ENCODE measurements at regions not wholly inside any gene's neighbourhood (a gene's known extent, or its start where the extent isn't known, plus 50 kb on each side); places are given as distances from the start of the nearest gene placed in this dataset.

GRCh38 chr18:76589316-76589715 lies 94.3 kb upstream of the ZNF516 start:
- Mint-ChIP-seq H3K27me3 (ENCODE audit: low read depth) (peaks cover 8% of the 10 kb centered on the region), H3K9me3 (no peaks in the 10 kb centered on the region), H3K36me3 (ENCODE audit: insufficient read depth in 1 of 3, low read depth in 3 of 3) (no peaks in the 10 kb centered on the region), H3K27ac (no peak overlapping the region), H3K4me3 (peak overlapping the region in 1 of 2 experiments; percentile 58; a peak in 2 of 5 replicates), H3K4me1 (peaks cover 26 to 30% of the 10 kb centered on the region in 2 experiments)
- Histone ChIP-seq H4K91ac (ENCODE audit: insufficient read length, low read depth, low read length) (no peak overlapping the region), H3K79me2 (ENCODE audit: insufficient read depth, low read length) (no peaks in the 10 kb centered on the region), H2BK15ac (ENCODE audit: low read depth, low read length) (no peak overlapping the region), H3K9ac (ENCODE audit: extremely low read depth, insufficient read length, low read length) (peak overlapping the region; percentile 4), H3K4me1 (ENCODE audit: insufficient read depth, low read length) (no peaks in the 10 kb centered on the region; the same call in 1 of the 2 replicates), H2BK5ac (ENCODE audit: insufficient read length, low read length) (no peak overlapping the region), H3K9me3 (ENCODE audit: control insufficient read depth, low read depth, low read length) (no peaks in the 10 kb centered on the region), H3K79me1 (ENCODE audit: insufficient read depth, low read depth, low read length, poor library complexity, severe bottlenecking) (no peaks in the 10 kb centered on the region), H3K4me2 (ENCODE audit: insufficient read depth, insufficient read length, low read length) (peak overlapping the region; percentile 78), H2AFZ (ENCODE audit: low read length) (no peak overlapping the region), H3K18ac (ENCODE audit: insufficient read length, low read depth, low read length) (no peak overlapping the region), H2BK12ac (ENCODE audit: insufficient read length, low read depth, low read length) (no peak overlapping the region), H3K56ac (ENCODE audit: insufficient read length, low read depth, low read length) (no peak overlapping the region), H3K27ac (ENCODE audit: insufficient read length, low read depth, low read length) (no peak overlapping the region), H3K4ac (ENCODE audit: low read depth, low read length) (no peak overlapping the region), H2BK20ac (ENCODE audit: low read depth, low read length, poor library complexity, severe bottlenecking) (no peak overlapping the region), H3T11ph (ENCODE audit: low read length) (no peak overlapping the region), H2AK5ac (ENCODE audit: insufficient read length, low read length) (no peak overlapping the region), H3K23me2 (ENCODE audit: insufficient read length, low read depth, low read length, poor library complexity, severe bottlenecking) (peaks cover 5% of the 10 kb centered on the region), H2BK120ac (ENCODE audit: low read depth, low read length, poor library complexity, severe bottlenecking) (no peak overlapping the region), H4K8ac (replicated peaks; ENCODE audit: insufficient read length, low read depth, low read length) (no peak overlapping the region), H3K14ac (ENCODE audit: insufficient read depth, low read length) (no peak overlapping the region), H4K5ac (ENCODE audit: insufficient read length, low read depth, low read length) (no peak overlapping the region), H4K20me1 (ENCODE audit: control insufficient read depth, insufficient read depth, insufficient read length) (no peaks in the 10 kb centered on the region), H3K23ac (ENCODE audit: insufficient read length, low read depth, low read length) (no peak overlapping the region), H3K27me3 (ENCODE audit: insufficient read depth, low read length) (no peaks in the 10 kb centered on the region)
- no peak for TF ChIP-seq CTCF (conservative IDR thresholded peaks at IDR 0.05)
- DNase-seq, result no peak
- WGBS (ENCODE audit: extremely low coverage, insufficient read length, low lambda C conversion rate), result no CpG with 5 or more reads among the region's 1 CpG
